ENCODE measurements at regions not wholly inside any gene's neighbourhood (a gene's known extent, or its start where the extent isn't known, plus 50 kb on each side); places are given as distances from the start of the nearest gene placed in this dataset.
"Not testable (repeated sequence)": the region's sequence is repeated elsewhere in the genome, so short reads cannot be mapped to it uniquely, and the experiment has no call there.

DNA sequence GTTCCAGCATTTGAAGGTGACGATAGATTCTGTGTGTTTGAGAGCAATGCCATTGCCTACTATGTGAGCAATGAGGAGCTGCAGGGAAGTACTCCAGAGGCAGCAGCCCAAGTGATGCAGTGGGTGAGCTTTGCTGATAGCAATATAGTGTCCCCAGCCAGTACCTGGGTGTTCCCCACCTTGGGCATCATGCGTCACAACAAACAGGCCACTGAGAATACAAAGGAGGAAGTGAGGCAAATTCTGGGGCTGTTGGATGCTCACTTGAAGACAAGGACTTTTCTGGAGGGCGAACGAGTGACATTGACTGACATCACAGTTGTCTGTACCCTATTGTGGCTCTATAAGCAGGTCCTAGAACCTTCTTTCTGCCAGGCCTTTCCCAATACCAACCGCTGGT, 142.0 kb downstream of the PLS3 start:
- no peak for DNase-seq

DNA sequence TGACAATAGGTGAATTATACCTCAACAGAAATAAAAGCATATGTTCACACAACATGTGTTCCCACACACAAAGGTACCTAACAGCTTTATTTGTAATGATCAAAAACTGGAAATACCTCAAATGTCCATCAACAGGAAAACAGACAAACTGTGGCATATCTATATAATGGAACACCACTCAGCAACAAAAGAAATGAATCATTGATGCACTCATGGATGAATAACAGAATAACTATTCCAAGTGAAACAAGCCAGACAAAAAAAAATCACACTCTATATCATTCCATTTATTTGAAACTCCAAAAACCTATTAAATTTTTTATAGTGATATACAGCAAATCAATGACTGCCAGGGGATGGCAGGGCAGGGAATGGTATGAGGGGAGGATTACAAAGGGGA, 148.1 kb downstream of the PLS3 start:
- no peak for DNase-seq

DNA sequence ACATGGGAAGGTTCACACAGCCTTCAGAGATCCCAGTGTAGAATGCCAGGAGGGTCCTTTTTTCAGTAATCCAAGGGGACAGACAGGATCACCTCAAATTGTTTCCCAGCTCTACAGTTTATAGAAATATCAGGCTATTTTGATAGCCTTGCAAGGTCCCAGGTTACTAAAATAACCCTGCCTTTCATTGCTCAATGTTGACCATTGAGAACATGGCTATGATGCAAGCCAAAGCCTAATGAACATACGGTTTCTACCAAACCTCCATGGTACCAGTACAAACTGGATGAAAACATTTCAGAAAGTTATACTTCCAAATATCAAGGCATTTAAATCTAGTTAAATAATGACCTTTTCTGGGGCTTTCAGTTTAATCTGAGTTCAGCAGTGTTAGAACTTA, 151.5 kb downstream of the PLS3 start:
- DNase-seq = no peak

DNA sequence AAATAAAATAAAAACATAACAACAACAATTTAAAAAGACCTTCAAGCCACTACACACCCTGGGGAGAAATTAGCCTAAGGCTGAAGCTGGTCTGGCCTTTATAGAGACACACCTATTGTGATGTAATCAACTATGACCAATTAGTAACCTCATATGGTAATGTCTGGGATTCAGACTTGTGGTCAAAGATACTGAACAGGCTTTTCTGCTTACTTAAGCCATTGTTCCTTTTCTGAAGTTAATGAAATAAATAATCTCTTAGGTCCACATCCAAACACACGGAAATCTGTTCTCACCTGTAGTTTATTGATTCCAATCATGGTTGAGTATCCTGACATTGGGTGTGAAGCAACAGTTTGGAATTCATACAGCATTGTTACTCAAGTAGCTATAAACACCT, 152.5 kb downstream of the PLS3 start:
- DNase-seq = no peak

DNA sequence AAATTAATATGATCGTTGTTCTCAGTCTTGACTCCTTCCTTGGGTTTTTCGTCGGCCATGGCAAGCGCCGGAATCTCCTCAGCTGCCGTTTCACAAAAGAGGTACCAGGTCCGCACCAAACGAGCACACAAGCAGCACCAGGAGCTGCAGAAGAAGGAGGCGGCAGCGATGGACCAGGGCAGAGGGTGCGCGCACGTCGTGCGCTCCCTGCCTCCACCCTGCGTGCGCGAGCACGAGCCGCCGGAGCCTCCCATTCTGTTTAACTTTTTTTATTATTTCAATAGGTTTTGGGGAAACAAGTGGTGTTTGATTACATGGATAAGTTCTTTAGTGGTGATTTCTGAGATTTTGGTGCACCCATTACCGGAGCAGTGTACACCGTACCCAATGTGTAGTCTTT, 158.2 kb downstream of the PLS3 start:
- DNase-seq = peak; percentile 30

DNA sequence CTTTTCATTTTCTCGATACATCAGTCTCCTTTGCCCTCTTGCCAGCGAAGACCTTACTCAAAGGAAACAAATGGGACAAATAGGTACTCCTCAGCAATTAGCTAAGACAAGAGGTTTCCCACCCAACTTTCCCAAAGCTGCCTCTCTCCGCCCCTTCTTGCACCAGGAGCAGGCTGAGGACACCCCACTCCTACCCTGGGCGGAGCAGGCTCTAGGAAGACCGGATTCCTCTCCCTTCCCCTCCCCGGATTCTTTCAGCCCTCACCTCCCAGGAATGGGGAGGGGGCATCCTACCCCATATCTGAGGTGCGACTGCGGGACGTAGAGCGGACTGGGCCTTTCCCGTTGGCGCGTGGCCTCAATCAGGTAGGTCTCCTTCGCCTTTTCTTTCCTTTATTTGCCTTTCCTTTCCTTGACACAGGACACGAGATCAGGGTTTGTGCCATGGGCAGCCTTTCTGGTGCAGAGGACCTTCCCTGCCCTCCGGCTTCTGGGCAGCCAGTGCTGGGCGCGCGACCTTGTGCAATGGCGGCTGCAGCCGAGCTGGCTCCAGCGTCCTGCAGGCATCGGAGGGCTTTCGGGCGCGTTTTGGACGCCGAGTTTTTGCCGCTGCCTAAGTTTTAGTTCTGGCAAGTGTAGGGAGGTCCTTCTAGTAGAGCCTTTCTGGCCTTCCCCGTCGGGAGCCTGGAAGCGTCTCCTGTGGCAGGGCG, 161.9 kb downstream of the PLS3 start:
- DNase-seq = not testable (repeated sequence)

DNA sequence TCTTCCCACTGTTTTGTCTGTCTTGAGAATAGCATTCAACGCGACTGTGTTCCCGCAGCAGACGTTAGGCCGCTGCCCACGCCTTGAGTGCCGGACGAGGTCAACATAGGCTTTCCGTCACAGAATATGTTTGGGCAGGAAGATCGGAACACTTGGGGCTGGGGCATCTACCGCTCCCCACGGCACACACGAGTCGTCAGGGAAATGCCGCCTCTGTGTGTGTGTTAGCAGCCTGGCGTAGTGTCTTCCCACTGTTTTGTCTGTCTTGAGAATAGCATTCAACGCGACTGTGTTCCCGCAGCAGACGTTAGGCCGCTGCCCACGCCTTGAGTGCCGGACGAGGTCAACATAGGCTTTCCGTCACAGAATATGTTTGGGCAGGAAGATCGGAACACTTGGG, 164.4 kb downstream of the PLS3 start:
- not testable (repeated sequence) for DNase-seq

DNA sequence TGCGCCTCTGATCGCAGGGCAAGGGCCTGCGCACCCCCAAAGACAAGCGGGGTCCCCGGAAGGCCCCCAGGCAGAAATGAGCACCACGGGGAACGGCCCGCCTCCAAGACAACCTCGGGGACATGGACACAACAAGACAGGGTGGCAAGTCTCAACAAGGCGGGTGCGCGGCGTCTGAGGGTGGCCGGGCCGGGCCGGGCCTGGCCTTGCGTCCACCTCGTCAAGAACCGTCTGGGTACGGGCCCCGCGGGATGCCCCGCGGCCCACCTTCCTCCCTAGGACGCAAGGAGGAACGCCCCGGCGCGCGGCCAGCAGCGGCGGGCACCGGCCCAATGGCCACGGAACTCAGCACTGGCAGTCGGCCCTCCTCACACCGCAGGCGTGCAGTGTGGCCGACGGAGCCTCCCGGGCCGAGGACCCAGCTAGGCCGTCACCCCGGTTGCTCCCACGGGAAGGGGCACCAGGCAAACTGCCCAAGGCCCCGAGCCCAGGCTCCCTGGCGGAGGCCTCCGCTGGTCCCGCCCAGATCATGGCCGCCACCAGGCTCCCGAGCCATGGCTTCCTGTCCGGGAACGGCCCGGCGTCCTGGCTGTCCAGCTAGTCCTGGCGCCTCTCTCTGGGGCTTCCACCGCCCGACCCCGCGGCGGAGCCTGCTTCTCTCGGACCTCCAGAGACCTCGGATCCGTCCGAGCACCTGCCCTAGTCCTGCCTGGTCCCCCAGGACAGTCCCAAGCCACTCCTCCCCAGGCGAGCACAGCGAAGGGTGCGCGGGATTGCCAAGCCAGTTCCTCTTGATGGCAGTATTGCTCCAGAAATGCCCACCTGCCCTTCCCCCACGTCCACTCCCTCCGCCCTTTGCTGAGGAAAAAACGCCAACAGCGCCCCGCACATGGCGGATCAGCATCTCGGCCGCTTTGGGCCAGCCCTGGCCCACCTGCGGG, 167.1 kb downstream of the PLS3 start:
- DNase-seq = not testable (repeated sequence)

DNA sequence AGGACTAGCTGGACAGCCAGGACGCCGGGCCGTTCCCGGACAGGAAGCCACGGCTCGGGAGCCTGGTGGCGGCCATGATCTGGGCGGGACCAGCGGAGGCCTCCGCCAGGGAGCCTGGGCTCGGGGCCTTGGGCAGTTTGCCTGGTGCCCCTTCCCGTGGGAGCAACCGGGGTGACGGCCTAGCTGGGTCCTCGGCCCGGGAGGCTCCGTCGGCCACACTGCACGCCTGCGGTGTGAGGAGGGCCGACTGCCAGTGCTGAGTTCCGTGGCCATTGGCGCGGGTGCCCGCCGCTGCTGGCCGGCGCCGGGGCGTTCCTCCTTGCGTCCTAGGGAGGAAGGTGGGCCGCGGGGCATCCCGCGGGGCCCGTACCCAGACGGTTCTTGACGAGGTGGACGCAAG, 171.6 kb downstream of the PLS3 start:
- not testable (repeated sequence) for DNase-seq

DNA sequence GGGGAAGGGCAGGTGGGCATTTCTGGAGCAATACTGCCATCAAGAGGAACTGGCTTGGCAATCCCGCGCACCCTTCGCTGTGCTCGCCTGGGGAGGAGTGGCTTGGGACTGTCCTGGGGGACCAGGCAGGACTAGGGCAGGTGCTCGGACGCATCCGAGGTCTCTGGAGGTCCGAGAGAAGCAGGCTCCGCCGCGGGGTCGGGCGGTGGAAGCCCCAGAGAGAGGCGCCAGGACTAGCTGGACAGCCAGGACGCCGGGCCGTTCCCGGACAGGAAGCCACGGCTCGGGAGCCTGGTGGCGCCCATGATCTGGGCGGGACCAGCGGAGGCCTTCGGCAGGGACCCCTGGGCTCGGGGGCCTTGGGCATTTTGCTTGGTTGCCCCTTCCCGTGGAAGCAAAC, 174.3 kb downstream of the PLS3 start:
- DNase-seq = not testable (repeated sequence)

All from NCI-H774 (cell line).